ENCODE measurements at regions not wholly inside any gene's neighbourhood (a gene's known extent, or its start where the extent isn't known, plus 50 kb on each side); places are given as distances from the start of the nearest gene placed in this dataset.

- Mint-ChIP-seq H3K9me3 (no peaks in the 10 kb centered on the region), H3K4me1 (ENCODE audit: low read depth) (peaks cover 19% of the 10 kb centered on the region), H3K4me3 (no peak overlapping the region), H3K36me3 (ENCODE audit: insufficient read depth in 2 of 2) (peaks cover 2 to 3% of the 10 kb centered on the region in 2 donors), H3K27ac (no peak overlapping the region), H3K27me3 (ENCODE audit: low read depth) (peaks cover 97% of the 10 kb centered on the region)
- ATAC-seq (replicated peaks in 1 of 2) (no peak), DNase-seq (no peak)
These were observed 75.0 kb upstream of the HSPA9 start for GRCh38 chr5:138650196-138650595.

GRCh38 chr5:138649775-138650174 is 74.6 kb upstream of the HSPA9 start:
- Mint-ChIP-seq H3K27ac (no peak overlapping the region), H3K9me3 (no peaks in the 10 kb centered on the region), H3K4me1 (ENCODE audit: low read depth) (peaks cover 15% of the 10 kb centered on the region), H3K4me3 (no peak overlapping the region), H3K27me3 (ENCODE audit: low read depth) (peaks cover 94% of the 10 kb centered on the region), H3K36me3 (ENCODE audit: insufficient read depth in 2 of 2) (peaks cover under 1 to 2% of the 10 kb centered on the region in 2 donors)
- no peak for ATAC-seq (replicated peaks in 1 of 2)
- DNase-seq = no peak

- H3K27ac Mint-ChIP-seq = no peak overlapping the region
- peaks cover 92% of the 10 kb centered on the region for H3K27me3 Mint-ChIP-seq (ENCODE audit: low read depth)
- ATAC-seq (replicated peaks in 1 of 2) = no peak
- no peak for DNase-seq
- peaks cover 11% of the 10 kb centered on the region for H3K4me1 Mint-ChIP-seq (ENCODE audit: low read depth)
- no peak overlapping the region for H3K4me3 Mint-ChIP-seq
- no peaks in the 10 kb centered on the region for H3K9me3 Mint-ChIP-seq
- no peaks in the 10 kb centered on the region for H3K36me3 Mint-ChIP-seq (ENCODE audit: insufficient read depth in 2 of 2)
These were observed 74.1 kb upstream of the HSPA9 start for GRCh38 chr5:138649316-138649720.

- no peak overlapping the region for H3K27ac Mint-ChIP-seq
- H3K9me3 Mint-ChIP-seq = no peaks in the 10 kb centered on the region
- H3K36me3 Mint-ChIP-seq (ENCODE audit: insufficient read depth in 2 of 2) = no peaks in the 10 kb centered on the region
- ATAC-seq (replicated peaks in 1 of 2) (no peak), DNase-seq (no peak)
- peaks cover 89% of the 10 kb centered on the region for H3K27me3 Mint-ChIP-seq (ENCODE audit: low read depth)
- peaks cover 6% of the 10 kb centered on the region for H3K4me1 Mint-ChIP-seq (ENCODE audit: low read depth)
- H3K4me3 Mint-ChIP-seq = no peak overlapping the region
These were observed 73.6 kb upstream of the HSPA9 start for GRCh38 chr5:138648841-138649240.

- no peaks in the 10 kb centered on the region for H3K9me3 Mint-ChIP-seq
- H3K4me3 Mint-ChIP-seq = no peak overlapping the region
- DNase-seq (no peak), ATAC-seq (replicated peaks in 1 of 2) (no peak)
- no peak overlapping the region for H3K27ac Mint-ChIP-seq
- no peaks in the 10 kb centered on the region for H3K36me3 Mint-ChIP-seq (ENCODE audit: insufficient read depth in 2 of 2)
- no peaks in the 10 kb centered on the region for H3K4me1 Mint-ChIP-seq (ENCODE audit: low read depth)
- peaks cover 89% of the 10 kb centered on the region for H3K27me3 Mint-ChIP-seq (ENCODE audit: low read depth)
These were observed 72.7 kb upstream of the HSPA9 start for GRCh38 chr5:138647794-138648410.

- Mint-ChIP-seq H3K27me3 (ENCODE audit: low read depth) (peaks cover 85% of the 10 kb centered on the region), H3K9me3 (no peaks in the 10 kb centered on the region), H3K4me1 (ENCODE audit: low read depth) (no peaks in the 10 kb centered on the region), H3K36me3 (ENCODE audit: insufficient read depth in 2 of 2) (no peaks in the 10 kb centered on the region), H3K27ac (no peak overlapping the region), H3K4me3 (no peak overlapping the region)
- no peak for DNase-seq
- ATAC-seq (replicated peaks in 1 of 2) = no peak
These were observed 72.1 kb upstream of the HSPA9 start for GRCh38 chr5:138647261-138647788.

GRCh38 chr5:138646671-138647070 is 71.5 kb upstream of the HSPA9 start:
- Mint-ChIP-seq H3K4me1 (ENCODE audit: low read depth) (no peaks in the 10 kb centered on the region), H3K27me3 (ENCODE audit: low read depth) (peaks cover 79% of the 10 kb centered on the region), H3K27ac (no peak overlapping the region), H3K9me3 (no peaks in the 10 kb centered on the region), H3K36me3 (ENCODE audit: insufficient read depth in 2 of 2) (no peaks in the 10 kb centered on the region), H3K4me3 (no peak overlapping the region)
- DNase-seq (no peak), ATAC-seq (replicated peaks in 1 of 2) (no peak)

- ATAC-seq (replicated peaks in 1 of 2) (no peak), DNase-seq (no peak)
- H3K27ac Mint-ChIP-seq = no peak overlapping the region
- H3K36me3 Mint-ChIP-seq (ENCODE audit: insufficient read depth in 2 of 2) = no peaks in the 10 kb centered on the region
- H3K27me3 Mint-ChIP-seq (ENCODE audit: low read depth) = peaks cover 76% of the 10 kb centered on the region
- no peaks in the 10 kb centered on the region for H3K4me1 Mint-ChIP-seq (ENCODE audit: low read depth)
- no peaks in the 10 kb centered on the region for H3K9me3 Mint-ChIP-seq
- H3K4me3 Mint-ChIP-seq = no peak overlapping the region
These were observed 70.8 kb upstream of the HSPA9 start for GRCh38 chr5:138645778-138646575.

GRCh38 chr5:138643040-138643791 is 68.0 kb upstream of the HSPA9 start:
- Mint-ChIP-seq H3K27me3 (ENCODE audit: low read depth) (peaks cover 71% of the 10 kb centered on the region), H3K27ac (no peak overlapping the region)
- no peak for ATAC-seq (replicated peaks in 1 of 2)

GRCh38 chr5:138641547-138642298 is 66.5 kb upstream of the HSPA9 start:
- Mint-ChIP-seq H3K4me3 (no peak overlapping the region), H3K36me3 (ENCODE audit: insufficient read depth in 2 of 2) (no peaks in the 10 kb centered on the region), H3K4me1 (ENCODE audit: low read depth) (no peaks in the 10 kb centered on the region), H3K27me3 (ENCODE audit: low read depth) (peaks cover 67% of the 10 kb centered on the region), H3K9me3 (no peaks in the 10 kb centered on the region), H3K27ac (no peak overlapping the region)
- peak; percentile 81 to 82 for ATAC-seq (replicated peaks in 1 of 2)
- peak; percentile 78 to 85 for DNase-seq

More at GRCh38 chr5:138643040-138643791, 68.0 kb upstream of the HSPA9 start:
- H3K4me3 Mint-ChIP-seq = no peak overlapping the region
- H3K9me3 Mint-ChIP-seq = no peaks in the 10 kb centered on the region
- DNase-seq = no peak
- no peaks in the 10 kb centered on the region for H3K4me1 Mint-ChIP-seq (ENCODE audit: low read depth)
- H3K36me3 Mint-ChIP-seq (ENCODE audit: insufficient read depth in 2 of 2) = no peaks in the 10 kb centered on the region

GRCh38 chr5:138640646-138641254 is 65.5 kb upstream of the HSPA9 start:
- DNase-seq (no peak), ATAC-seq (replicated peaks in 1 of 2) (no peak)
- Mint-ChIP-seq H3K27ac (no peak overlapping the region), H3K36me3 (ENCODE audit: insufficient read depth in 2 of 2) (no peaks in the 10 kb centered on the region), H3K4me1 (ENCODE audit: low read depth) (no peaks in the 10 kb centered on the region), H3K4me3 (no peak overlapping the region), H3K27me3 (ENCODE audit: low read depth) (peaks cover 58% of the 10 kb centered on the region), H3K9me3 (no peaks in the 10 kb centered on the region)

- Mint-ChIP-seq H3K27ac (no peak overlapping the region), H3K27me3 (ENCODE audit: low read depth) (peaks cover 59% of the 10 kb centered on the region), H3K4me1 (ENCODE audit: low read depth) (no peaks in the 10 kb centered on the region), H3K4me3 (no peak overlapping the region), H3K36me3 (ENCODE audit: insufficient read depth in 2 of 2) (no peaks in the 10 kb centered on the region), H3K9me3 (no peaks in the 10 kb centered on the region)
- DNase-seq (no peak), ATAC-seq (replicated peaks in 1 of 2) (no peak)
These were observed 64.9 kb upstream of the HSPA9 start for GRCh38 chr5:138640138-138640537.
